ENCODE measurements at regions not wholly inside any gene's neighbourhood (a gene's known extent, or its start where the extent isn't known, plus 50 kb on each side); places are given as distances from the start of the nearest gene placed in this dataset.
"Not testable (repeated sequence)": the region's sequence is repeated elsewhere in the genome, so short reads cannot be mapped to it uniquely, and the experiment has no call there.

GRCh38 chrX:25640276-25640675, 497.9 kb upstream of the MAGEB18 start:
- no peak for DNase-seq

- DNase-seq = no peak
These were observed 492.0 kb upstream of the MAGEB18 start for GRCh38 chrX:25646156-25646555.

- no peak for DNase-seq
These were observed 489.4 kb upstream of the MAGEB18 start for GRCh38 chrX:25648790-25649189.

DNA sequence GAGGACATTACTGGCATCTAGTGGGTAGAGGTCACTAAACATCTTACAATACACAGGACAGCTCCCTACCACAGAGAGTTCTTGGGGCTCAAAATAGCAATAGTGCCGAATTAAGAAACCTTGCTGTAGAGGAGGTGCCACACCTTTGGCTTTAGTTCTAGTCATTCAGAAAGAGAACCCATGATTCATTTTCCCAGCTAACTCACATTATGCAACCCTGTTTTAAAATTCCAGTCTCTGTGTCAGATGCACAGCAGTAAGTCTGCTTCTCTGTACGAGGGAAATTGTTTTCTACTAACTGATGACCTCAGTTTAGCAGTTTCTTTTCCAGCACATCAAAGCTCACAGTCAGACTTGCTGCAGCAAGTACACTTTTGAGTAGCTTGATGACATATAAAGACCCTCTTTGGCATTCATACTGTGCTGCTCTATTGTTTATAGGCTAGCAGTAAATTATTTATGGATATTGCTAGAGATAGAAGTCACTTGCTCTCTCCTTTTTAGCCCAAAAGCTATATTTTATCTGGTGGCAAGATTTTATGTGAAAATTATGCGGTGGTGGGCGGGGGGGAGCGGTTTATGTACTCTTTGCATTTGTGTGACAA, 487.8 kb upstream of the MAGEB18 start:
- DNase-seq = no peak

GRCh38 chrX:25659317-25659716, 478.8 kb upstream of the MAGEB18 start:
- no peak for DNase-seq

DNA sequence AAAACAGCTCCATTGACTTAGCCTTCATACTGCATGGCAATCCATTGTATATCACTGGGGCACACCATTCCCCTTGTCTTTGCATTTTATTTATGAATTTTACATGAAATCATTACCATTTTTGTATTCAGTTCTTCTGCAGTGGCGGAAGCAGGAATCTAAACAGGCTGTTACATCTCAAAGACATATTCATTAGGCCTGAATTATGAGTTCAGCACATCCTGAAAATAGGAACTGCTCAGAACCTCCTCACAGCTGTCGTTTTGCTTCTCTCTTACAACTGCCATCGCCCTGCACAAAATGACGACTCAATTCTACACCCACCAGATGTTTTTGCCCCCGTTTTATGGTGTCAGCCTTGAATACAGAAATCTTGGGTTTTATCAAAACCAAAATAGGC, 474.4 kb upstream of the MAGEB18 start:
- DNase-seq = no peak

DNA sequence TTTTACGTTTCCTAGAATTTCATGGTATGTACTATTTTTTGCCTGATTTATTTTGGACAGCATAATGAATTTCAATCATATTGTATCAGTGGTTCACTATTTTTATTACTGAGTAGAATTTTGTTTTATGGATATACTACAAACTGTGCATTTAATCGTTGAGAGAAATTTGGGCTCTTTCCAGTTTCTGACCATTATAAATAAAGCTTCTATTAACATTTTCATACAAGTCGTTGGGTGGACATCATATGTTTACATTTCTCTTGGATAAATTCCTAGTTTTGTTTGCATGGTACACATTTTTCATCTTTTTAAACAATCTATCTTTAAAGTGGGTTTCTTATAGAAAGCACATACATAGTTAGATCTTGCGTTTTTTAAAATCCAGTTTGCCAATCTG, 472.7 kb upstream of the MAGEB18 start:
- DNase-seq = no peak

DNA sequence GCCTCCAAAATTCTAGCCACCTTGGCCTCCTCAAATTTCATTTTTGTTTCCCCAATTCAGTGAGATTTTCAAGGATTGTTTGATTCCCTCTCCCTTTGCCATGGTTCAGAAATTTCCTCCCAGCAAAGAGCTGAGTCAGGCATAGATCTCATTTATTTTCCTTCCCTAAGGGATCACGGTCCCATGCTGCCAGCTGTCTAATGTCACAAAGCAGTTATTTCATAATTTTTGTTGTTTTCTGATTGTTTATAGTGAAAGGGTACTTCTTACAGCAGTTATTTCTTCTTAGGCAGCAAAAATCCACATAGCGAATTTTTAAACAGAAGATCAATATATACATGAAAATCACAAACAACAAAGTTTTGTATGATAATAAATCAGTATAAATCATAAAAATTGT, 470.5 kb upstream of the MAGEB18 start:
- DNase-seq = no peak

DNA sequence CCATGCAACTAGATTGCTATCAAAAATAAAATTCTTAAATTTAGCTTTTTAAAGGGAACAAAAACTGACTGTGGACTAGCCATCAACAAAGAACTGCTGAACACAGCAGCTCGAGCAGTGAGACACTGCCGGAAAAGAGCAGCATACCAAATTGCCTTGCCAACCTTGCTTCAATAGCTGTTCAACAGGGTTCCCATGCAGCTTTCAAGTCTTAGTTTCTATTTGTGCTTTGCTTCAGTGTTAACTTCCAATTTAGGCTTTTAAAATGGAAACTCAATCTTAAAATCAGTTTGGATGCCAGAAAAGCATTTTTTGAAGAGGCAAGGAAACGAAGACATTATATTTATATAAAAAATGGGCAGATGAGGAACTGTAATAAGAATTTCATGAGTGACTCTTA, 463.4 kb upstream of the MAGEB18 start:
- no peak for DNase-seq

DNA sequence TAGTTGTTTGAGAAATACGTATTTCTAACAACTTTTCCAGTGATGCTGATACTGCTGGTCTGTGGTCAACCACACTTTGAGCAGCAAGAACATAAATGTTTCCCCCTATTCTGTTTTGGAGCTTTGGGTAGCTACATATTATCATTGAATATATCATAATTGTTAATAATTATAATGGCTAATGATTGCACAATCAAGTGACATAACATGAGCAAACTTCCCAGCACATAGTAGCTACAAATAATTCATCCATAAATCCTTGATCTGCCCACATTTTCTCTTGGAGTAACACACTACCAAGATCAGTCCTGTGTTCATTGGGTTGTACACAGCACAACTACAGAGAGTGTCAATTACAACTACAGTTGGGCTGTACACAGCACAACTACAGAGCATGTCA, 436.3 kb upstream of the MAGEB18 start:
- no peak for DNase-seq

GRCh38 chrX:25717122-25717521, 421.0 kb upstream of the MAGEB18 start:
- DNase-seq = no peak

GRCh38 chrX:25721564-25721963, 416.6 kb upstream of the MAGEB18 start:
- DNase-seq = no peak

DNA sequence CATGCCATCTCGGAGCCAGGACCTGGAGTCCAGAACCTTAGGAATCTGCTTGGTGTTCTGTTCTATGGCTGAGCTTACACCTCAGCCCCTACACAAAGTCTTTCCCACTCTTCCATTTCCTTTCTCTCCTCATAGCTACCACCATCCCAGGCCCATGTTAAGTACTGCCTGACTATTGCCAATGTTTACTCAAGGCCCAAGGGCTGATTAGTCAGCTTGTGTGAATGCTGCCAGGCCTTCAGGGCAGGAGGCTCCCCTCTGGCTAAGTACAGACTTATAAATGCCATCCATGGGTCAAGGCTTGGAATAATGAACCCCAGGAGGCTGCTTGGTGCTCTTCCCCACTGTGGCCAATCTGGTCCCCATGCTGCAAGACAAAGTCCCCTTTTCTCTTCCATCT, 411.6 kb upstream of the MAGEB18 start:
- DNase-seq = no peak

DNA sequence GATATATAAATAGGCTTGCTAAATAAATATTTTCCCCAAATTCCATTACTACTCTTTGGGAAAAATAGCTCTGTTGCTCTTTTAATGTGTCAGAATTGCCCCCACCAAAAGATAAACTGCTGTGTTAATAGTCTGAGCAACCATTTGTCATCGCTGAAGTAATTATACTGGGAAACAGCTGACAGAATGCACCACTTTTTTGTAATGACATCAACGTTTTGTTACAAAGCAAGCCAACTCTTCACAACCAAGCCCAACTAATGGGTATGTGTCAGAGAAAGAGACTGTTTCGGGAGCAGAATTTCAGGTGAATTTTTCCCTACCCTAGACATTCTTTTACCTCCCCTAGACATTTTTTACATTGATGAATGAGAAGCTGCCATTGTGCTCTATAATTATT, 405.0 kb upstream of the MAGEB18 start:
- DNase-seq = no peak

GRCh38 chrX:25737540-25737939, 400.6 kb upstream of the MAGEB18 start:
- no peak for DNase-seq

DNA sequence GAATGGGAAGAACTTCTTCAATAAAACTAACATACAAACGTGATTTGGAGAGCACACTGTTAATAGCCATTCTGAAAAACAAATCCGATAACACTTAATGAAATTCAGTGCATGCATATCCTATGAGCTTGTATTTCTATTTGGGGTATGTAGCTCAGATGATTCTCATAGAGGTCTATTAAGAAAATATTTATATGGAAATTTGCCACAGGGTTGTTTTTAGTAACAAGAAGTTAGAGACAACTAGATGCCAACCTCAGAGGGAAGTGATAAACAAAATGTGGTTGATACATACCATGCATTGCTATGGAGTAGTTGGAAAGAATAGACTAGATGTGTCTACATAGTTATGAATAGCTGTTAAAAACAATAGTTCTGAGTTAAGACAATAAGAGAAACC, 395.8 kb upstream of the MAGEB18 start:
- no peak for DNase-seq

- DNase-seq = no peak
These were observed 383.7 kb upstream of the MAGEB18 start for GRCh38 chrX:25754399-25754798.

DNA sequence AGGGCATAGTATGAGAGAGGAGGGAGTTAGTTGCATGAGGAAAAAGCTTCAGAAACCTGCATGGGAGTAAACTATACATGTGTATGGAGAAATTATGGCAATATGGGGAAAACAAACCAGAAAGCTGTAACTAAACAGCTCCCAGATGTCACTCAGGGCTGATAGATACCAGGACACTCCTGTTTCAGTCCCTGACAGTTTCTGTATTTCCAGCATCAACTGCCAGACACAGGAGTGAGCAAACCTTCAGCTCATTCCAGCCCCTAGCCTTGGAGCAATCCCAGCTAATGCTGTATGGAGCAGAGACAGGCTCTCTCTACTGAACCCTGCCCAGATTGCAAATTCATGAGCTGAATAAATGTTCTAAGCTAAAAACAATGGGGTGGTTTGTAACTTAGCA, 382.9 kb upstream of the MAGEB18 start:
- no peak for DNase-seq

GRCh38 chrX:25762656-25763055, 375.5 kb upstream of the MAGEB18 start:
- DNase-seq = no peak

DNA sequence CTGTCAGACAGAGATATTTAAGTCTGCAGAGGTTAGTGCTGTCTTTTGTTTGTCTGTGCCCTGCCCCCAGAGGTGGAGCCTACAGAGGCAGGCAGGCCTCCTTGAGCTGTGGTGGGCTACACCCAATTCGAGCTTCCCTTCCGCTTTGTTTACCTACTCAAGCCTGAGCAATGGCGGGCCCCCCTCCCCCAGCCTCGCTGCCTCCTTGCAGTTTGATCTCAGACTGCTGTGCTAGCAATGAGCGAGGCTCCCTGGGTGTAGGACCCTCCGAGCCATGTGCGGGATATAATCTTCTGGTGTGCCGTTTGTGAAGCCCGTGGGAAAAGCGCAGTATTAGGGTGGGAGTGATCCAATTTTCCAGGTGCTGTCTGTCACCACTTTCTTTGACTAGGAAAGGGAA, 366.3 kb upstream of the MAGEB18 start:
- not testable (repeated sequence) for DNase-seq

DNA sequence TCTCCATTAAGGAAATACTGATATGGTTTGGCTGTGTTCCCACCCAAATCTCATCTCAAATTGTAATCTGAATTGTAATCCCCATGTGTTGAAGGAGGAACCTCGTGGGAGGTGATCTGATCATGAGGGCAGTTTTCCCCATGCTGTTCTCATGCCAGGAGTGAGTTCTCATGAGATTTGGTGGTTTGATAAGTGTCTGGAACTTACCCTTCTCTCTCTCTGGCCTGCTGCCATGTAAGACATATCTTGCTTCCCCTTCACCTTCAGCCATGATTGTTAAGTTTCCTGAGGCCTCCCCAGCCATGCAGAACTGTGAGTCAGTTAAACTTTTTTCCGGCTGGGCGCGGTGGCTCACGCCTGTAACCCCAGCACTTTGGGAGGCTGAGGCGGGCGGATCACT, 340.3 kb upstream of the MAGEB18 start:
- DNase-seq = not testable (repeated sequence)

DNA sequence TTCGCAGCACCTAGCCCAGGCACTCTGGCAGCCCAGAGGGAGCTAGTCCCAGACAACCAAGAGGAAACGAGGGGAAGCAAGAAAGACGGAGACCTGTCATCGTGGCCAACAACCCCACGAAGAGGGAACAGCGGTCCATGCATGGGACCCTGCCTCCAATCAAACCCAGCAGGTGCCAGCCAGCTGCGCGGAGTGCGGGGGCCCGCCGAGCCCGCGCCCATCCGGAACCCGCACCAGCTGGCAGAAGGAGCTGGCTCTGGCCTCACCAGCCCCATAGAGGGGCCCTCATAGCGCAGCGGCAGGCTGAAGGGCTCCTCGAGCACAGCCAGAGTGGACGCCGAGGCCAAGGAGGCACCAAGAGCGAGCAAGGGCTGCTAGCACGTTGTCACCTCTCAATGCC, 332.4 kb upstream of the MAGEB18 start:
- DNase-seq = no peak

DNA sequence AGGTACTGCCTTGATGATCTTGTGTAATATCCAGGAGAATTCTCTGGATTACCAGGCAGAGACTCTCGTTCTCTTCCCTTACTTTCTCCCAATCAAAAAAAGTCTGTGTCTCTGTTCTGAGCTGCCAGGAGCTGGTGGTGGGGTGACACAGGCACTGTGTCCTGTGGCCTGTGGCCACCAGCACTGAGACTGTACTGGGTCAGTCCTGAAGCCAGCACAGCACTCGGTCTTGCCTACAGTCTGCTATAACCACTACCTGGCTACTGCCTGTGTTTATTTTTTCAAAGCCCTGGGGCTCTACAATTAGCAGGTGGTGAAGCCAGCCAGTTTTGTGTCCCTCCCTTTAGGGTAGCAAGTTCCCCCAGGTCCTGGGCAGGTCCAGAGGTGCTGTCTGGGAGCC, 331.1 kb upstream of the MAGEB18 start:
- no peak for DNase-seq

DNA sequence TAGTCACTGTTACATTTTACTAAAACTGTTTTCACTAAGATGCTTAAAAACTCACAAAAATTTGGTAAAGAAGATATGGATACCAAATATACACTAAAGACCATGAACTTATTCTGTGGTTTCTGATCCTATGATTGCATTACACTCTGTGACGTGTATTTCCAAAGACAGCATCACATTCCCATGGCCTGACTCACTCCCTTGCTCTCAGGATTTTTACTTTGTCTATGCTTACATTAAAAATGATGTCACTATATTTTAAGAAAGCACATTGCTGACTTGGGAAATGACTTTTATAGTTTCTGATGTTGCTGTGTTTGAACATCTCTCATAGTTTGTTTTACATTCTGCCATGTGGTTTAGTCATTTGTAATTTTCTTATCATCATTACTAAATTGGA, 327.9 kb upstream of the MAGEB18 start:
- DNase-seq = no peak

- no peak for DNase-seq
These were observed 318.3 kb upstream of the MAGEB18 start for GRCh38 chrX:25819879-25820278.
